ENCODE measurements at regions not wholly inside any gene's neighbourhood (a gene's known extent, or its start where the extent isn't known, plus 50 kb on each side); places are given as distances from the start of the nearest gene placed in this dataset.

GRCh38 chr5:176155922-176156359 is 82.3 kb upstream of the SIMC1 start (continued):
- TF ChIP-seq RCOR1 (IDR thresholded peaks at IDR 0.05; ENCODE audit: borderline replicate concordance in 1 of 2, low read depth in 2 of 2, low read length in 2 of 2), result peak in 1 of 2 experiments; percentile 14; a peak in 1 of 4 replicates
- TF ChIP-seq TSC22D4 (tag; IDR thresholded peaks at IDR 0.05), result no peak
- TF ChIP-seq NFYB (IDR thresholded peaks at IDR 0.05; ENCODE audit: extremely low read depth, insufficient read length), result no peak
- TF ChIP-seq MAZ (CRISPR knock-in tag; conservative IDR thresholded peaks at IDR 0.05 in 1 of 2, IDR thresholded peaks at IDR 0.05 in 1 of 2), result peak in 1 of 2 experiments; percentile 67; a peak in 2 of 4 replicates
- TF ChIP-seq ZEB2 (IDR thresholded peaks at IDR 0.05), result no peak
- TF ChIP-seq KDM2B (CRISPR knock-in tag; IDR thresholded peaks at IDR 0.05), result no peak
- no peak for TF ChIP-seq C11orf30 (IDR thresholded peaks at IDR 0.05; ENCODE audit: low read depth)
- TF ChIP-seq RAD21 (CRISPR knock-in tag; conservative IDR thresholded peaks at IDR 0.05 in 1 of 2, IDR thresholded peaks at IDR 0.05 in 1 of 2), result 0 out of 4 replicates have a peak, but pooled peaks of 1 of the 2 experiments have one; percentile 21
- peak; percentile 36; the same call in 1 of the 2 replicates for TF ChIP-seq KLF6 (CRISPR knock-in tag; IDR thresholded peaks at IDR 0.05; ENCODE audit: borderline replicate concordance)
- TF ChIP-seq MAX (CRISPR knock-in tag; IDR thresholded peaks at IDR 0.05), result peak; percentile 68
- TF ChIP-seq WHSC1 (IDR thresholded peaks at IDR 0.05; ENCODE audit: low read length), result no peak
- no peak for TF ChIP-seq KAT2B (IDR thresholded peaks at IDR 0.05; ENCODE audit: low read depth, low read length)
- no peak for TF ChIP-seq SIN3A (IDR thresholded peaks at IDR 0.05; ENCODE audit: borderline replicate concordance in 2 of 2, control insufficient read depth in 1 of 2, low read depth in 2 of 2, low read length in 2 of 2)
- TF ChIP-seq L3MBTL2 (IDR thresholded peaks at IDR 0.05), result peak; percentile 66
- no peak for TF ChIP-seq ZNF24 (IDR thresholded peaks at IDR 0.05)
- TF ChIP-seq MYC (IDR thresholded peaks at IDR 0.05; ENCODE audit: low read depth, low read length), result peak; percentile 81
- peak; percentile 61; the same call in 1 of the 2 replicates for TF ChIP-seq MYC (CRISPR knock-in tag; IDR thresholded peaks at IDR 0.05; ENCODE audit: borderline replicate concordance, low read depth)
- TF ChIP-seq CGGBP1 (CRISPR knock-in tag; IDR thresholded peaks at IDR 0.05), result no peak
- no peak for TF ChIP-seq THAP12 (CRISPR knock-in tag; IDR thresholded peaks at IDR 0.05)
- peak; percentile 24; the same call in 1 of the 2 replicates for TF ChIP-seq ETV1 (tag; conservative IDR thresholded peaks at IDR 0.05; ENCODE audit: low read depth)
- 0 out of 2 replicates have a peak, but pooled peaks have one; percentile 14 for TF ChIP-seq CBFA2T2 (conservative IDR thresholded peaks at IDR 0.05)
- no peak for TF ChIP-seq ZNF395 (CRISPR knock-in tag; IDR thresholded peaks at IDR 0.05)
- no peak for TF ChIP-seq KHSRP (IDR thresholded peaks at IDR 0.05)
- TF ChIP-seq BHLHE40 (IDR thresholded peaks at IDR 0.05; ENCODE audit: low read length), result peak; percentile 55
- TF ChIP-seq GATAD2B (IDR thresholded peaks at IDR 0.05; ENCODE audit: borderline replicate concordance), result no peak
- TF ChIP-seq STAT5B (CRISPR knock-in tag; IDR thresholded peaks at IDR 0.05), result no peak
- peak; percentile 67 for TF ChIP-seq CXXC5 (CRISPR knock-in tag; IDR thresholded peaks at IDR 0.05)
